NCI-H1048 (cell line): ENCODE measurements at regions not wholly inside any gene's neighbourhood (a gene's known extent, or its start where the extent isn't known, plus 50 kb on each side); places are given as distances from the start of the nearest gene placed in this dataset.

Source experiments
- DNase-seq: peaks from one replicate; lab custom pipeline; 2025; lab: John Stamatoyannopoulos, UW

GRCh38 chr6:105767541-105767940, 318.6 kb upstream of the PRDM1 start:
- no peak for DNase-seq

DNA sequence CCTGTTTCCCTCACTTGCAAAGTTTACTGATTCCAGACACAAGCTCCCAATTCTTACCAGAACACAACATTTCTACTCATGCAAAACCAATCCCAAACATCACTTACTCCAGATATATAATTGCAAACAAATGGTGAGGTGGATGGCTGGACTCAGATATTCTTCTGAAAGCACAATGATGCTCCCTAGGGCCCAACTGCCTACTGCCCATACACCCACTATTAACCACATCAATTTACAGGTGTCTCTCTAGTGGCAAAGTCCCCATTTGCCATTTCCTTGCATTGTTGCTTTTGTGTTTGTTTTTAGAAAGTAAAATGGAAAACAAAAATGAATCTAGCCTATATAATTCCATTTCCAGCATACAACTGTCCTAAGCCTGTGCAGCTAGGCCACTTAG, 320.9 kb upstream of the PRDM1 start:
- no peak for DNase-seq

DNA sequence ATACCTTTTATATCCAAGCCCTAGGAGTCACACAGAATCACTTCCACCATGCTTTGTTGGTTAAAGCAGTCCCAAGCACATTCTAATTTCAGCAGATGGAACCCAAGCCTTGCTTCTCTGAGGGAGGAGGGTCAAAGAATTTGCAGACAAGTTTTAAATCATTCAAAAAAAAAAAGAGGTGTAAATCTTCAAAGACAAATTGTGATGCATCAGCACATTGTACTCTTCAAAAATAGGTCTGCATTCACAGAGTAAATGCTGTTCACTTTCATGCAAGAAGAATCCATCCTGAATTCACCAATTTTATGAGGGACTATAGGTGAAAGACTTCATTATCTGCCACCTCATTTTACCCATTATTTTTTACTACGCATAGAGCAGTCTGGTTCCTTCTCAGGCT, 321.8 kb upstream of the PRDM1 start:
- DNase-seq: no peak

DNA sequence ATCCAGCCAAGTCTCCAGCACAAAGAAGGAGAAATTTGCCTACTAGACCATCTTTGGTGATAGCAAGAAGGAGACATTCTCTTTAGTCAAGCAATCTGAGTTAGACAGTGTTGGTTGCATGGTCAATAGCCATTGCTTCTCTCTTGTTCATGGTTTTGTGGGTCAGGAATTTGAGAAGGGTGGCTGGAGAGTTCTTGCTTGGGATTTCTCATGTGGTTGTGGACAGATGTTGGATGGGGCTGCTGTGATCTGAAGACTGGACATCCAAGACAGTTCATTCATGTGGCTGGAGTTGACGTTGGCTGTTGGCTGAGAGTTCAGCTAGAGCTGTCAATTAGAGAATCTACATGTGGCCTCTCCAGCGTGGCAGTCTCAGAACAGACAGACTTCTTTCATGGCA, 322.3 kb upstream of the PRDM1 start:
- no peak for DNase-seq

- no peak for DNase-seq
Observed at GRCh38 chr6:105760746-105761145, 325.4 kb upstream of the PRDM1 start.

- DNase-seq: no peak
Observed at GRCh38 chr6:105759946-105760345, 326.2 kb upstream of the PRDM1 start.

- DNase-seq: no peak
Observed at GRCh38 chr6:105759015-105759414, 327.1 kb upstream of the PRDM1 start.

GRCh38 chr6:105757512-105758200, 328.5 kb upstream of the PRDM1 start:
- no peak for DNase-seq

DNA sequence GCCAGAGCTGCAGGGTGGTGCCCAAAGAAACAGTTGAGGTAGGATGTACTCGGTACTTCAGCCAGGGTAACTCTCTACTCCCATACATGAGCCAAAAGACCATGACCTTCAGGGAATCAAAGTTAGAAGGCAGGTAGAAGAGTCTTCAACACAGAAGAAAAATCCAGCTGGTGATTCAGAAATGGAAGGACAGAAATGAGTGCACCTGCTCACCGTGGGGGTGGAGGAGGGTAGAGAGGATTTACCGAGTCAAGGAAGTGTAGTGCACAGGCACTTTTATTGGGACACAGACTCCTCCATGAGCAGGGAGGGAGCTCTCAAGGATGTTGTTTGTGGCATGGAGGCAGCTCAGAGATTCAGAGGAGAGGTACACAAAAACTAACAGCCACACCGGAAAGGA, 330.3 kb upstream of the PRDM1 start:
- no peak for DNase-seq

DNA sequence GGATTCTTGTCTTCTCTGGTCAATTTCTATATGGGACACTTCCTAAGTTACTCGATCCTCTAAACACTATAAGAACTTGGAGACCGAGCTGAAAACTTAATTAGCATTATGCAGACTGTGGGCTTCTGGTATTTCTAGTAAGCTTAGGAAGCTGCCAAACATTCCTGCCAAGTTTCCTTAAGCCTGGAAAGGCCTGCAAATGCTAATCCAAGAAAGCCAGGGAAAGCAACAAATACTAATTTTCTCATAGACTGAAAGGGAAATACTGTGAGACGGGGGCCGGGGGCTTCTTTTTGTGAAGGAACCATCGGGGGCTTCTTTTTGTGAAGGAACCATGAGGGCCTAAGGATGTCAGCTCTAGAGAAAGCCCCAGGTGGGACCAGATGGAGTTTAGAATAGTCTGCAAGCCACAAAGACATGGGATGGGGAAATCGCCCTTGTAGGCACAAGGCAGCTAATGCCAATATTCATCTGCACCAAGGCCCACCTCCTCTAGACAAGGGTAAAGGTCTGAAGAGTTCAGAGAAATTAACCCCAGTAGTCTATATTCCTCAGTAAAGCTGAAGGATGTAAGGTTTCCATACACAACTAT, 332.4 kb upstream of the PRDM1 start:
- no peak for DNase-seq

- no peak for DNase-seq
Observed at GRCh38 chr6:105753207-105753606, 332.9 kb upstream of the PRDM1 start.

GRCh38 chr6:105750089-105750488, 336.0 kb upstream of the PRDM1 start:
- no peak for DNase-seq

DNA sequence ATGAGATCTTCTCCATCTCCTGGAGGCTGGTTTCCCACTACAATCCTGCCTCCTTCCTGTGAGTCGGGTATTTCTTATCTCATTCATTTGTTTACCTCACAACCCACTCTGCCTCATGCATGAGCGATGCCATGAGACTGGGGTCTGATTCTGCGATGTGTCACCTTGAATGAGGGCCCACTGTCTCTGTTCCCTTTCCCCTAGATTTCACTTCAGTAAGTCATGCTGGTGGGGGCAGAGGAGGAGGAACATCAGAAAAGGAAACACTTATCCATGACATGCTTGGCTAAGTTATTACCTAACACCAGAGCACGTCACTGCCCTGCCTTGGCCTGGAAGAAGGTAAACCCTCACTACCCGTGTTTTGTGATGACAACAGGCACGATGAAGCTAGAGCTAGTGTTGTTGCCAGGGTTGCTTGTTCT, 337.4 kb upstream of the PRDM1 start:
- DNase-seq: no peak

GRCh38 chr6:105747823-105748405, 338.2 kb upstream of the PRDM1 start:
- DNase-seq: no peak

GRCh38 chr6:105746509-105746908, 339.6 kb upstream of the PRDM1 start:
- DNase-seq: no peak

GRCh38 chr6:105746130-105746505, 340.0 kb upstream of the PRDM1 start:
- DNase-seq: no peak

GRCh38 chr6:105745464-105746129, 340.5 kb upstream of the PRDM1 start:
- DNase-seq: no peak

GRCh38 chr6:105744815-105745214, 341.3 kb upstream of the PRDM1 start:
- DNase-seq: no peak

- DNase-seq: no peak
Observed at GRCh38 chr6:105740946-105741645, 338.2 kb upstream of the PREP start.

DNA sequence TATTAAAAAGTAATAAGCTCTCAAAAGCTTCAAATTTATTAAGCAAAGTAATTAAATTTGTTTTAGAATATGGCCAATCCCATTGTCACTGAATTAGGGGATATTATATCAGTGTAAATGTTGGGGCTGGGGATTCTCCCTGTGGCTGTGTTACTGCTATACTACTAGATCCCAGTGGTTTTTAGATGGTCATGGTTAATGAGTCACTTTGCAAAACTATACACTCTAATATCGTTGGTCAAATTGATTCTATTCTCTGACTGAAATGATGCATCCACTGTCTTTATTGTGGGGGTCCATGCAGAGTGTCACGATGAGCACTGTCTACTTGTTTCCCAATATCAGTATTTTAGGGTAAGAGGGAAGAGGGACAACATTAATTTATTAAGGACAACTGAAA, 336.9 kb upstream of the PREP start:
- no peak for DNase-seq

GRCh38 chr6:105733556-105734162, 330.8 kb upstream of the PREP start:
- DNase-seq: no peak

- DNase-seq: no peak
Observed at GRCh38 chr6:105728995-105729394, 326.1 kb upstream of the PREP start.
